H9 (cell line): ENCODE measurements at regions not wholly inside any gene's neighbourhood (a gene's known extent, or its start where the extent isn't known, plus 50 kb on each side); places are given as distances from the start of the nearest gene placed in this dataset.
"Not testable (repeated sequence)": the region's sequence is repeated elsewhere in the genome, so short reads cannot be mapped to it uniquely, and the experiment has no call there.

ENCODE experiments used
- DNase-seq: peaks from one replicate; pipeline ENCODE4 v3.0.0-alpha.2; 2017
- H2AFZ ChIP-seq: one replicate; pipeline ENCODE4 v1.6.1; 2013; ENCODE audit warnings: mild to moderate bottlenecking, low read length, control low read depth, moderate library complexity
- H2AK5ac ChIP-seq: 2 replicates; pipeline ENCODE4 v1.6.1; 2013; ENCODE audit warnings: low read length, control low read depth, mixed read lengths; ENCODE audit not compliant: insufficient read length
- H2BK120ac ChIP-seq: one replicate; pipeline ENCODE4 v1.6.1; 2013; ENCODE audit warnings: low read depth, mild to moderate bottlenecking, low read length, control low read depth, inconsistent platforms; ENCODE audit not compliant: poor library complexity, severe bottlenecking
- H2BK12ac ChIP-seq: 2 replicates; pipeline ENCODE4 v1.6.1; 2013; ENCODE audit warnings: low read length, control low read depth, mixed read lengths, low read depth; ENCODE audit not compliant: insufficient read length
- H2BK15ac ChIP-seq: 2 replicates; pipeline ENCODE4 v1.6.1; 2013; ENCODE audit warnings: low read depth, low read length, control low read depth
- H2BK20ac ChIP-seq: one replicate; pipeline ENCODE4 v1.6.1; 2013; ENCODE audit warnings: low read depth, mild to moderate bottlenecking, low read length, control low read depth, inconsistent platforms; ENCODE audit not compliant: poor library complexity, severe bottlenecking
- H2BK5ac ChIP-seq: 2 replicates; pipeline ENCODE4 v1.6.1; 2013; ENCODE audit warnings: low read length, control low read depth, mixed read lengths; ENCODE audit not compliant: insufficient read length
- H3K14ac ChIP-seq: 2 replicates; pipeline ENCODE4 v1.6.1; 2013; ENCODE audit warnings: low read length, control low read depth; ENCODE audit not compliant: insufficient read depth
- H3K18ac ChIP-seq: 2 replicates; pipeline ENCODE4 v1.6.1; 2013; ENCODE audit warnings: low read depth, mild to moderate bottlenecking, mixed read lengths, low read length, control low read depth; ENCODE audit not compliant: insufficient read length
- H3K23ac ChIP-seq: 2 replicates; pipeline ENCODE4 v1.6.1; 2013; ENCODE audit warnings: low read length, control low read depth, mixed read lengths, low read depth; ENCODE audit not compliant: insufficient read length
- H3K23me2 ChIP-seq: 2 replicates; pipeline ENCODE4 v1.6.1; 2013; ENCODE audit warnings: low read depth, mild to moderate bottlenecking, mixed read lengths, low read length, control low read depth; ENCODE audit not compliant: insufficient read length, poor library complexity, severe bottlenecking
- H3K27ac ChIP-seq: 2 replicates; pipeline ENCODE4 v1.5.1; 2013; ENCODE audit warnings: low read length, control low read depth, mixed read lengths, low read depth; ENCODE audit not compliant: insufficient read length
- H3K27me3 ChIP-seq: 2 replicates; pipeline ENCODE4 v1.6.1; 2013; ENCODE audit warnings: low read length, control low read depth, inconsistent platforms; ENCODE audit not compliant: insufficient read depth
- H3K4ac ChIP-seq: 2 replicates; pipeline ENCODE4 v1.6.1; 2013; ENCODE audit warnings: low read depth, mild to moderate bottlenecking, control low read depth, inconsistent platforms, low read length, moderate library complexity
- H3K4me1 ChIP-seq: 2 replicates; pipeline ENCODE4 v1.6.1; 2013; ENCODE audit warnings: low read length, control low read depth, inconsistent platforms; ENCODE audit not compliant: insufficient read depth
- H3K4me2 ChIP-seq: 2 replicates; pipeline ENCODE4 v1.6.1; 2013; ENCODE audit warnings: low read length, control low read depth, mixed read lengths; ENCODE audit not compliant: insufficient read length, insufficient read depth
- H3K56ac ChIP-seq: 2 replicates; pipeline ENCODE4 v1.6.1; 2013; ENCODE audit warnings: low read depth, mild to moderate bottlenecking, mixed read lengths, low read length, control low read depth; ENCODE audit not compliant: insufficient read length
- H3K79me1 ChIP-seq: 2 replicates; pipeline ENCODE4 v1.6.1; 2013; ENCODE audit warnings: low read depth, mild to moderate bottlenecking, moderate library complexity, low read length, control low read depth, inconsistent platforms; ENCODE audit not compliant: insufficient read depth, poor library complexity, severe bottlenecking
- H3K79me2 ChIP-seq: 2 replicates; pipeline ENCODE4 v1.6.1; 2013; ENCODE audit warnings: low read length, control low read depth, inconsistent platforms; ENCODE audit not compliant: insufficient read depth
- H3K9ac ChIP-seq: 2 replicates; pipeline ENCODE4 v1.6.1; 2013; ENCODE audit warnings: low read length, control low read depth, mixed read lengths; ENCODE audit not compliant: insufficient read length; ENCODE audit errors: extremely low read depth
- H3K9me3 ChIP-seq: one replicate; pipeline ENCODE4 v1.6.1; 2013; ENCODE audit warnings: low read depth, low read length, inconsistent platforms; ENCODE audit not compliant: control insufficient read depth
- H3T11ph ChIP-seq: one replicate; pipeline ENCODE4 v1.6.1; 2013; ENCODE audit warnings: mild to moderate bottlenecking, low read length, control low read depth, inconsistent platforms
- H4K20me1 ChIP-seq: one replicate; pipeline ENCODE4 v1.6.1; 2013; ENCODE audit not compliant: control insufficient read depth, insufficient read length, insufficient read depth
- H4K5ac ChIP-seq: 2 replicates; pipeline ENCODE4 v1.6.1; 2013; ENCODE audit warnings: low read depth, mild to moderate bottlenecking, mixed read lengths, low read length, control low read depth; ENCODE audit not compliant: insufficient read length
- H4K8ac ChIP-seq: replicated peaks from 2 replicates; pipeline ENCODE4 v1.6.1; 2013; ENCODE audit warnings: low read length, control low read depth, mixed read lengths, low read depth; ENCODE audit not compliant: insufficient read length
- H4K91ac ChIP-seq: 2 replicates; pipeline ENCODE4 v1.6.1; 2013; ENCODE audit warnings: low read depth, mild to moderate bottlenecking, moderate library complexity, mixed read lengths, low read length, control low read depth; ENCODE audit not compliant: insufficient read length
- H3K27ac Mint-ChIP-seq, 3 experiments: 2 replicates in 2 of 3; 3 replicates in 1 of 3; pipeline ENCODE4 v1.8.0; 2020 to 2021; ENCODE audit warnings: mixed read lengths in 3 of 3, mild to moderate bottlenecking in 1 of 3, moderate library complexity in 1 of 3
- H3K27me3 Mint-ChIP-seq: 2 replicates; pipeline ENCODE4 v1.8.0; 2021; ENCODE audit warnings: low read depth, mild to moderate bottlenecking, moderate library complexity, mixed read lengths
- H3K36me3 Mint-ChIP-seq, 3 experiments: 2 replicates in 2 of 3; 3 replicates in 1 of 3; pipeline ENCODE4 v1.8.0; 2020 to 2021; ENCODE audit warnings: low read depth in 3 of 3, mixed read lengths in 3 of 3; ENCODE audit not compliant: insufficient read depth in 1 of 3
- H3K4me1 Mint-ChIP-seq, 2 experiments: 2 replicates each; pipeline ENCODE4 v1.8.0; 2020; ENCODE audit warnings: mixed read lengths in 2 of 2
- H3K4me3 Mint-ChIP-seq, 2 experiments: 2 replicates in 1 of 2; 3 replicates in 1 of 2; pipeline ENCODE4 v1.8.0; 2020 to 2021; ENCODE audit warnings: mild to moderate bottlenecking in 2 of 2, mixed read lengths in 2 of 2, moderate library complexity in 1 of 2
- H3K9me3 Mint-ChIP-seq, 2 experiments: 2 replicates in 1 of 2; 3 replicates in 1 of 2; pipeline ENCODE4 v1.8.0; 2020; ENCODE audit warnings: mild to moderate bottlenecking in 2 of 2, mixed read lengths in 2 of 2, moderate library complexity in 1 of 2
- WGBS: extraction: QIAGEN DNeasy Blood & Tissue Kit; methylation state at CpG from one replicate; pipeline ENCODE4 v1.1.7; 2013; ENCODE audit warnings: missing lambda C conversion rate, low lambda C conversion rate, mixed read lengths; ENCODE audit not compliant: insufficient read length; ENCODE audit errors: extremely low coverage; 5-methylcytosine and 5-hydroxymethylcytosine counted together

DNA sequence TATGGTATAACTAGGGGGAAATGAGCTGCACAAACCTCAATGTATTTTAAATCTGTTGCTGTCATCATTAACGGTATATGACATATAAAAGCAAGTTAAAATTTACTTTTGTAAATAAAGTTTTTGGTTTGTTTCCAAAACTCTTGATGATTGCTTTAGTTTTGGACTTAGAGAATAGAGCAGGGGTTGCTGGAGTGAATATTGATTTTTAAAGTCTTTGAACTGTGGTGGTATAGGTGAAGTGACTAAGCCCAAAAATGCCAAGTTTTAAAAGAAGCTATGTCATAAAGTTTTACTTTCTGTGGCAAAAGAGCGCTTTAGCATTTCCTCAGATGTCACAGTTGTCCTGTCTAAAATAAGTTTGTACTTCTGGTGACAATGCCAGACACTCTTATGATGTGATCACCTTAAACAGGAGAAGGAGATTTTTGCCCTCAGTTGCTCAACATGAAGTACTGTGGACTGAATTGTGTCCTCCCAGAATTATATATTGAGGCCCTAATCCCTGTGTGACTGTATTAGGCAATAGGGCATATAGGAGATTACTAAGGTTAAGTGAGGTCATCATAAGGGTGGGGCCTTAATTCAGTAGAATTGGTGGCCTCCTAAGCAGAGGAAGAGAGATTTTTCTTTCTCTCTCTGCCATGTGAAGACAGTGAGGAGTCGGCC is 175.2 kb upstream of the PLGLB1 start:
- not testable (repeated sequence) for H2BK5ac ChIP-seq, H3K4me1 Mint-ChIP-seq, H3K27me3 Mint-ChIP-seq, H4K20me1 ChIP-seq, H3K27ac Mint-ChIP-seq, H3K56ac ChIP-seq, H4K5ac ChIP-seq, H3T11ph ChIP-seq, H2AFZ ChIP-seq, H3K27me3 ChIP-seq, H3K36me3 Mint-ChIP-seq, H2BK120ac ChIP-seq, H2AK5ac ChIP-seq, H3K79me1 ChIP-seq, H3K4me1 ChIP-seq, H4K8ac ChIP-seq, H3K18ac ChIP-seq, H2BK12ac ChIP-seq, H3K23ac ChIP-seq, H4K91ac ChIP-seq, H3K9me3 ChIP-seq, H3K4ac ChIP-seq, DNase-seq, H3K4me3 Mint-ChIP-seq, H3K14ac ChIP-seq, H3K9ac ChIP-seq, H3K79me2 ChIP-seq, H2BK20ac ChIP-seq, H3K4me2 ChIP-seq, H3K9me3 Mint-ChIP-seq, H2BK15ac ChIP-seq, H3K27ac ChIP-seq, H3K23me2 ChIP-seq
- no CpG with 5 or more reads among the region's 3 CpGs for WGBS

DNA sequence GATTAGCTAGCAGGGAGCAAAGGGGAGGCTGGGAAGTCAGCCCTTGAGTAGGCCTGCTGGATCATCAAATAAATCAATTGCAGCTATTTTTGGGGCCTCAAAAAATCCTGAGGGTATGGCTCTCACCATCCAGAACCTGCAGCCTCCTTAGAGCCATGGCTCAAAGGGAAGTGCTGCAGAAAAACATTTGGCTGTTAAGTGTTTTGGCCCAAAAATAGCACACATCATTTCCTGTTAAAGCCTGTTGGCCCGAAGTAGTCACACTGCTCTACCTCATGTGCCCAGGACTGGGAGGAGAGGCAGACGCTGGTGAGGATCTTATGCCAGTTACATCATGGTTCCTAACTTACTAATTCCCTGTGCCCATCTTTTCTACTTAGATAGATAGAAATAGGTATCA is 176.8 kb upstream of the PLGLB1 start:
- not testable (repeated sequence) for H3K9me3 Mint-ChIP-seq, H2BK20ac ChIP-seq, H3K27me3 ChIP-seq, DNase-seq, H3K27ac Mint-ChIP-seq, H3K27ac ChIP-seq, H4K91ac ChIP-seq, H3K56ac ChIP-seq, H3K14ac ChIP-seq, H4K5ac ChIP-seq, H3K23me2 ChIP-seq, H4K8ac ChIP-seq, H3K18ac ChIP-seq, H3K23ac ChIP-seq, H3K4me3 Mint-ChIP-seq, H2BK15ac ChIP-seq, H2BK120ac ChIP-seq, H3K4me2 ChIP-seq, H3T11ph ChIP-seq, H2AFZ ChIP-seq, H3K4ac ChIP-seq, H3K79me1 ChIP-seq, H2BK5ac ChIP-seq, H3K79me2 ChIP-seq, H4K20me1 ChIP-seq, H3K4me1 ChIP-seq, H3K27me3 Mint-ChIP-seq, H3K9me3 ChIP-seq, H3K9ac ChIP-seq, H3K4me1 Mint-ChIP-seq, H2AK5ac ChIP-seq, H3K36me3 Mint-ChIP-seq, H2BK12ac ChIP-seq
- WGBS = no CpG with 5 or more reads among the region's 2 CpGs
